ENCODE measurements at regions not wholly inside any gene's neighbourhood (a gene's known extent, or its start where the extent isn't known, plus 50 kb on each side); places are given as distances from the start of the nearest gene placed in this dataset.
"Not testable (repeated sequence)": the region's sequence is repeated elsewhere in the genome, so short reads cannot be mapped to it uniquely, and the experiment has no call there.

DNA sequence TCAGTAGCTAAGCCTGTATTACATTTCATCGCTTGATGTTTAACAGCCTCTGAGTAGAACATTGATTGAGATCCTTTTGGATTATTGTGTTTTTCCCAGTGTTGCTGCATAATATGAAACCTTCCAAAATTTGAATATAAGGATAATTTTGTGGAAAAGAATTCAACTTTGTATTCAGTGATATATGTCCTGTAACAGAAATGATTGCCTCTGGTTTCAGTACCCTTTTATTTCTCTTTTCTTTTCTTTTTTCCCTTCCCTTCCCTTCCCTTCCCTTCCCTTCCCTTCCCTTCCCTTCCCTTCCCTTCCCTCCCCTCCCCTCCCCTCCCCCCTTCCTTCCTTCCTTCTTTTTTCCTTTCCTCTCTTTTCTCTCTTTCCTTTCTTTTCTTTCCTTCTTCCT, 74.6 kb downstream of the UTRN start:
- DNase-seq (ENCODE audit: low spot score) = no peak

DNA sequence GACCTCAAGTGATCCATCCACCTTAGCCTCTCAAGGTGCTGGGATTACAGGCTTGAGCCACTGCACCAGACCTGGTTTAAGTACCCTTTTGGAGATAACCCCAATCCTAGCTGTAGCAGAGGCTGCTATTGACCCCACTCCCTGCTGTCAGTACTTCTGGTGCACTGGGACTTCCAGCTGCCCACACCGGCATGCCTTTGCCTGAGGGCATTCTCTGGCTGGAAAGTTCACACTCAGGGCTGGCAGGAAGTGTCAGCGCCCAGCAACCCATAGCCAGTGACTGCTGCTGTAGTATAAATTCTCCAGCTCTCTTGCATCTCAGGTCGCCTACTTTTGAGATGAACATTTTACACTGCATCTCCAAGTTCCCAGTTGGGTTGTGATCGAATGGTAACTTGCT, 75.3 kb downstream of the UTRN start:
- no peak for DNase-seq (ENCODE audit: low spot score)

DNA sequence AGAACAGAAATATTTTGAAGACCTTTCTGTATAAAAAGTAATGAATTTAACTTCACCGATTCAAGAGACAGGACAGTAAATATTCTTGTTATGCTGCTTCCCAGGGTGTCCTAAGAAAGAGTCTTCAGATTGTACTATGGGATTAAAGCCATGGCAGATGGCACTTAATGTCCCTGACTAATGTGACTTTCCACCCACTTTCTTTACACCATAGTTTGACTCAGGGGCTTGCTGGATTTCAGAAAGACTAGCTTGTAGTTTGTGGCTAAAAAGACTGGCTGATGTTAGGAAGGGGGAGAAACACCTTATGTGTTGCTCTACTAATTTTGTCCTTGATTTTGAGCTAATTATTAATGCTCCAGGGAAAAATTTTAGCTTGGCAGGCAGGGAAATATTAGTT, 75.9 kb downstream of the UTRN start:
- DNase-seq (ENCODE audit: low spot score) = no peak

DNA sequence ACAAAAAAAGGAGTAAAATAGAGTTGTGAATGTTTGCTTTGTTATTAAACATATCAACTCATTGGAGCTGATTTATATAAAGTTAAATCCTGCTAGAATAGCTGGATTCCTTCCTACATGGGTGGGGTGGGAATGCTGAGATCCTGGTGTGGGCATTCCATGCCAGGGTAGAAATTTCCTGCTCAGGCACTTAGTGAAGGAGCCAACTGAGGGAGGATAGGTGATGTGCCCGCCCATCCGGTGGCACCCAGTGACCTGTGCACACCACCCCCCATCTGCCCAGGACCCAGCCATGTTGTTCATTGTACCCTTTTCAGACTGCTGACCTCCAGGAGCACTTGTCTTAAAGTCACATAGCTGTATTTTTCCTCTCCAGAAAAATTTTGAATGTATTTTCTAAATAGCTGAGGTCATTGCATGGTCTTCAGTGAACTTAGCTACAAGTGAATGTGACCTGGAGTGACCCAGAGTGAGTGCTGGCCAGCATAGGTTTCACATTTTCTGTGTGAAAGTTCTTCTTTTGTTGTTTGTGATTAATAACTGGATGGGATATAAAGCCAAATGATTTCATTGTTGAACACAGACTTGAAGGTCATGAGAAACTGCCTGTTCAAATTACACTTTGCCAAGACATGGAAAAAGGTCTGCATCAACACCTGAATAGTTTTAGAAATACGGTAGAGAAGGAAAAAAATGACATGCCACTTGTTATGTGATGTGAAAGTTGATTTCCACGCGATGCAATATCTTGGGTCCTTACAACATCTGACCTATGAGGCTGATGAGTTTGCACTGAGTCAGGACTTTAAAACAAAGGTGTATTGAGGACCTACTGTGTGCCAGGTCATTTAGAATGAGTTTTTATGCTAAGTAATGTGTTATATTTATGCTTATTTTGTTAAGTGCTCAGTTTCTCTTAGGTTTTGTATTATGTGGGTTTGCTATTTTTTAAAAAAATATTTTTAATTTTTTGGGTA, 77.2 kb downstream of the UTRN start:
- DNase-seq (ENCODE audit: low spot score) = no peak

DNA sequence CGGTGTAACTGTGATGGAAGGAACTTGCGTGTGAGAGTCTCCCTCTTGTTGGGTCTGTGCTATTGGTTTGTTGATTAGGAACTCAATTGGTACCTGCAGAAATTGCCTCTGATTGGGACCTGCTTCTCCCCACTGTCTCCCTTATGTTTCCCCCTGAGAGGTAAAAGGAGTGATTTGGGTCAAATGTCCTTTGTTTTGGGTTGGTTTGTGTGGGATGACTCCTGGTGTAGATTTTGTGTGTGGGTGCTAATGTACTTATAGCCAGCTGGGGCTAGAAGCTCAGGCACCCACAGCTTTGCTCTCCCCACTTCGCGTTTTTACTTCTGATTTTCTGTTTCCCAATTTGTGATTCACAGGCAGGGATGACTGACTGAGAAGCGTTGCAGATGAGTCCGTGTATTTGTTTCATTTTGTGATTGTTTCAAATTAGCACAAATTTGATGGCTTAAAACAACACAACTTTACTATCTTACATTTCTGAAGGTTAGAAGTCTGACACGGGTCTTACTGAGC, 79.1 kb downstream of the UTRN start:
- no peak for DNase-seq (ENCODE audit: low spot score)

DNA sequence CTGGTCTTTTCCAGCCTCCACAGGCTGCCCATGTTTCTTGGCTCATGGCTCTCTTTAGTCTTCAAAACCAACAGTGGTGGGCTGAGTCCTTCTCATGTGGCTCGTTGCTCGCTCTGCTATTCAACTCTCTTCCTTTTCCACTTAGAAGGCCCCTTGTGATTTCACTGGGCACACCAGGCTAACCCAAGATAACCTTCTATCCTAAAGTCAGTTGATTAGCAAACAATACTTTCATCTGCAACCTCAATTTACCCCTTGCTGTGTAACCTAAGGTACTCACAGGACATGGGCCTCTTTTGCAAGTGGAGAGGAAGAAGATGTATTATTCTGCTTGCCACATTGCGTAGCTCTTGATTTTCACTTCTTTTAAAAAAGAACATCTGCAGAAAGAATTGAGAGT, 79.6 kb downstream of the UTRN start:
- no peak for DNase-seq (ENCODE audit: low spot score)

DNA sequence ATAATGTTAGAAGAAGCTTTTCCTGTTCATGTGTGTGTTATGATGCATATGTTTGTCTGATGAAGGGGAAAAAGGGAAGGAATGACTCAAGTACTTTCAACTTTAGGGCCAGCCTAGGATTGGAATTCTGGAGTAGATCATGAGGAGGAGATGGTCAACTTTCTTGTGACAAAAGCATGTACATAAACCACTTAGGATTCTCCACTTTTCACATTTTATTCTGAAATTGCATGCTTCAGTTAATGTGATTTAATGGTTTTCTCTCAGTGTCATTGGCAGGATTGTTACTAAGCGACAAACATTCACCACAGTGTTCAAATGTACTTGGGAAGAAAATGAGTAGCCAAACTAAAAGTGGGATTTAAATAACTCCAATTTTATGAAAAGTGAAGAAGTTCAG, 80.1 kb downstream of the UTRN start:
- DNase-seq (ENCODE audit: low spot score) = no peak

DNA sequence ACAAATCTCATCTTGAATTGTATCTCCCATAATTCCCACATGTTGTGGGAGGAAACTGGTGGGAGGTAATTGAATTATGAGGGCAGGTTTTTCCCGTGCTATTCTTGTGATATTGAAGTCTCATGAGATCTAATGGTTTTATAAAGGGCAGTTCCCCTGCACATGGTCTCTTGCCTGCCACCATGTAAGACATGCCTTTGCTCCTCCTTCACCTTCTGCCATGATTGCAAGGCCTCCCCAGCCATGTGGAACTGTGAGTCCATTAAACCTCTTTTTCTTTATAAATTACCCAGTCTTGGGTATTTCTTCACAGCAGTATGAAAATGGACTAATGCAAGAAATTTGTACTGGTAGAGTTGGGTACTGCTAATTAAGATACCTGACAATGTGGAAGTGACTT, 84.6 kb downstream of the UTRN start:
- DNase-seq (ENCODE audit: low spot score) = not testable (repeated sequence)

DNA sequence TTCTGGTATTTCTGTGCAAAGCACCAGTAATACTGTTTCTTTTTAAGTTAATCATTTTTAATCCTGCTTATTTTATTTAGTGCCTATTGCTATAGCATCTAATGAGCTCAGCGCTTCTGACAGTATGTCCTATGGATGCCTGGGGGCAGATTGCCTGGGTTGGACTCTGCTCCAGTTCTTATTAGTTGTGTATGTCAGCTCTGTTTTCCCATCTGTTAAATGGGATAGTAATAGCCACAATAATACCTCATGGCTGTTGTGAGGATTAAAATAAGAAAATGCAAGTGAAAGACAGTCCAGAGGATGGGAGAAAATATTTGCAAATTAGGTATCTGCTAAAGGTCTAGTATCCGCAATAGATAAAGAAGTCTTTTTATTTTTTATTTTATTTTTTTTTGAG, 87.0 kb downstream of the UTRN start:
- DNase-seq (ENCODE audit: low spot score) = no peak

DNA sequence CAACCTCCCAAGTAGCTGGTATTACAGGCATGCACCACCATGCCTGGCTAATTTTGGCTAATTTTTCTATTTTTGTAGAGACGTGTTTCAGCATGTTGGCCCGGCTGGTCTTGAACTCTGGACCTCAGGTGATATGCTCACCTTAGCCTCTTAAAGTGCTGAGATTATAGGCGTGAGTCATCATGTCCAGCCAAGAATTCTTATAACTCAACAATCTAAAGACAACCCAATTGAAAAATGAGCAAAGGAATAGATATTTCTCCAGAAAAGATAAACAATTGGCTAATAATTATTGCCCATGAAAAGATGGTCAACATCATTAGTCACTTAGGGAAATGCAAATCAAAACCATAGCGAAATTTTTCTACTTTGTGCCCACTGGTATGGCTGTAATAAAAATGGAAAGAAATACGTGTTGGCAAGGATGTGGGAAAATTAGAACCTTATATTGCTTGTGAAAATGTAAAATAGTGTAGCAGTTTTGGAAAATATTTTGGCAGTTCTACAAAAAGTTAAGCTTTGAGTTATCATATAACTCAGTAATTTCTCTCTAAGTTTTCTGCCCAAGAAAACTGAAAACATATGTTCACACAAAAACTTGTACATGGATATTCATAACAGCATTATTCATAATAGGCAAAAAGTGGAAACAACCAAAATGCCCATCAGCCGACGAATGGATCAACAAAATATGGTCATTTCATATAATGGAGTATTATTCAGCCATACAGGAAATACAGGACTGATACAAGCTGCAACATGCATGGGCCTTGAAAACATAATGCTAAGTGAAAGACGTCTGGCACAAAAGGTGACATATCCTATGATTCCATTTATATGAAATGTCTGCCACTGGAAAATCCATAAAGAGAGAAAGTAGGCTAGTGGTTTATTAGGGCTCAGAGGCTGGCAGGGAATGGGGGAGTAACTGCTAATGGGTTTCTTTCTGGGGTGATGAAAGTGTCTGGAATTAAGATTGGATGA, 87.8 kb downstream of the UTRN start:
- DNase-seq (ENCODE audit: low spot score) = no peak

DNA sequence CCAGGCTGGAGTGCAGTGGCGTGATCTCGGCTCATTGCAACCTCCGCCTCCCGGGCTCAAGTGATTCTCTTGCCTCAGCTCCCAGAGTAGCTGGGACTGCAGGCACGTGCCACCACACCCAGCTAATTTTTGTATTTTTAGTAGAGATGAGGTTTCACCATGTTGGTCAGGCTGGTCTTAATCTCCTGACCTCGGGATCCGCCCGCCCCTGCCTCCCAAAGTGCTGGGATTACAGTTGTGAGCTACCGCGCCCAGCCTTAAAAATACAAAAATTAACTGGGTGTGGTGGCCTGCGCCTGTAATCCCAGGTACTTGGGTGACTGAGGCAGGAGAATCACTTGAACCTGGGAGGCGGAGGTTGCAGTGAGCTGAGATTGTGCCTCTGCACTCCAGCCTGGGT, 89.4 kb downstream of the UTRN start:
- DNase-seq (ENCODE audit: low spot score) = not testable (repeated sequence)

DNA sequence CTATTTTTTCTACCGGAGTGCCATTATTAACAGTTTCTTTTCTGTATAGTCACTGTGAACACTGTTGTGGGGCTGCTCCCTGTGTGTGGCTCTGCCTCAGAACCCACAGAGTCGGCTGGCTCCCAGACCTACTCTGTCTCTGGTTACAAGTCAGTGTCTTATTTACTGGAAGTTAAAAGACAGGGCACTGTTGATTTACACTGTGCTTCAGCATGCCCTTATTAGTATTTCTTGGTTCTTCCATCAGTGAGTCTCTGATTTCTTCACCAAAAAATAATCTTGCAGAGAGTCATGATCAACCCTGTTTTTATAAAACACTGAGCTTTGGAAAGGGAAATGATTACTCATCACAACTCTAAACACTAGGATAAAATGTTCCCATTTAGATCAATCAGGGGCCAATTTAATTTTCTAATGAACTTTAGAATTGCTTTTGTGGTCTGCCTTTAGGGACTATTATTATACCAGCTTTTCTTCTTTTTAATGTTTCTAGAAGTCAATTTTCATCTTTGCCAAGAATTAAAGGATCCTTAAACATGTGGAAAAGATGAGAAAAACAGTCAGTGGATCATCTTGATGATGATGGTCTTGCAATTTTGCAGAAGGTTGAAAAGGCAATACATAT, 92.6 kb downstream of the UTRN start:
- DNase-seq (ENCODE audit: low spot score) = no peak

DNA sequence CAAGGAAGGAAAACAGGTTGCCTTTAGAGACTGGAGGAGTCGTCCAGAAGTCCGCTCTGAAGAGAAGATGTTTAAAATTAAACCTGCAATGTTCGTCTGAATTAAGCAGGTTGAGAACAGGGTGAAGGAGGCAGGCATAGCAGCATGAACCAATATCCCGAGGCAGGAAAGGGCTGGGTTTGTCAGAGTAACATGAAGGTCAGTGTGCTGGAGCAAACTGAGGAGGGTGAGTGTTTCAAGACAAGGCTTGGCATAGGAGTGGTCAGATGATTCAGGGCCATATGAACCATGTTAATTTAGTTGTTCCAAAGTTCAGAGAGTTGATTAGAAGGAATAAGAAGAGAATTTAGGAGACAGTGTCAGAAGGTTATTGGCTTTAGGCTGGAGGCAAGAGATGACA, 93.3 kb downstream of the UTRN start:
- DNase-seq (ENCODE audit: low spot score) = no peak

DNA sequence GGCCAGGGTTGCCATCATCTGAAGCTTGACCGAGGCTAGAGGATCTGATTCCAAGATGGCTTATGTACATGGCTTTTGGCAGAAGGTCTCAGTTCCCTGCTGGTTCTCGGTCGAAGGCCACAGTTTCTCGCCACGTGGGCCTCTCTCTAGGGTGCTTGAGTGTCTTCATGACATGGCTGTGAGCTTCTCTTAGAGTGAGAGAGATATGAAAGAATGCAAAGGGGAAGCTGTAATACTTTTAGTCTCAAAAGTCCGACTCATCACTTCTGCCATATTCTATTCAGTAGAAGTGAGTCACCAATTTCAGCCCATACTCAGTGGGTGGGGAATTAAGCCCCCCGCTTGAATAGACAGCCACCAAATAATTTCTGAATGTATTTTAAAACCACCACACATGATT, 94.2 kb downstream of the UTRN start:
- DNase-seq (ENCODE audit: low spot score) = no peak

DNA sequence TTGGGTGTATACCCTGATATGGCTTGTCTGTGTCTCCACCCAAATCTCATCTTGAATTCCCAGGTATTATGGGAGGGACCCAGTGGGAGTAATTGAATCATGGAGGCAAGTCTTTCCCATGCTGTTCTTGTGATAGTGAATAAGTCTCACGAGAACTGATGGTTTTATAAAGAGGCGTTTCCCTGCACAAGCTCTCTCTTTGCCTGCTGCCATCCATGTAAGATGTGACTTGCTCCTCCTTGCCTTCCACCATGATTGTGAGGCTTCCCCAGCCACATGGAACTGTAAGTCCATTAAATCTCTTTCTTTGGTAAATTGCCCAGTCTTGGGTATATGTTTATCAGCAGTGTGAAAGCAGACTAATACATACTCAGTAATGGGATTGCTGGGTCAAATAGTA, 96.4 kb downstream of the UTRN start:
- DNase-seq (ENCODE audit: low spot score) = not testable (repeated sequence)

DNA sequence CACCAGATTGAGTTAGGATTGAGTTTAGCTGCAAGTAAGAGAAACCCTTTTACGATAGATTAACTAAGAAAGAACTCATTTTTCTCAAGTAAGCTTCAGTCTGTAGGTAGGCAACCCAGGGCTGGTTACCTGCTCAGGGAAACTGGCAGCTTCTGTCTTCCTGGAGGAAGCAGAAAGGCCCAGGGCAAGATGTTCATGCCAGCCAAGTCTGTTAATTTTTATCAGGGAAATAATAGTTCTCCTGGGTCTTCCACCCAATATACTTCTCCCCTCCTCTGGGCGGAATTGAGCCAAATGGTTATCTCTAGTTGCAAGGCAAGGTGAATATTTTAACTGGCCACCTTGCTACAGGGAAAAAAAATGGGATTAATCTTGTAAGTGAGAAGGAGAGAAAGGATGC, 98.2 kb downstream of the UTRN start:
- no peak for DNase-seq (ENCODE audit: low spot score)

DNA sequence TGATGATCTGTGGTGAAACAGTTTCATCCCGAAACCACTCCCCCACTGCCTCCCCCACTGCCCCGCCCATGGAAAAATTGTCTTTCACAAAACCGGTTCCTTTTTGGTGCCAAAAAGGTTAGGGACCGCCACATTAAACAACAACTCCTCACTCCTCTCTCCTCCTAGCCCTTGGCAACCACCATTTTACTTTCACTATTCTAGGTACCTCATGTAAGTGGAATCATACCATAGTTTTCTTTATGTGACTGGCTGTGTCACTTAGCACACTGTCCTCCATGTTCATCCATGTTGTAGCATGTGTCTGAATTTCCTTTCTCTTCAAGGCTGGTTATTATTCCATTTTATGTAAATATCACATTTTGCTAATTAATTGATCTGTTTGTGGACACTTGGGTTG, 99.3 kb downstream of the UTRN start:
- no peak for DNase-seq (ENCODE audit: low spot score)

DNA sequence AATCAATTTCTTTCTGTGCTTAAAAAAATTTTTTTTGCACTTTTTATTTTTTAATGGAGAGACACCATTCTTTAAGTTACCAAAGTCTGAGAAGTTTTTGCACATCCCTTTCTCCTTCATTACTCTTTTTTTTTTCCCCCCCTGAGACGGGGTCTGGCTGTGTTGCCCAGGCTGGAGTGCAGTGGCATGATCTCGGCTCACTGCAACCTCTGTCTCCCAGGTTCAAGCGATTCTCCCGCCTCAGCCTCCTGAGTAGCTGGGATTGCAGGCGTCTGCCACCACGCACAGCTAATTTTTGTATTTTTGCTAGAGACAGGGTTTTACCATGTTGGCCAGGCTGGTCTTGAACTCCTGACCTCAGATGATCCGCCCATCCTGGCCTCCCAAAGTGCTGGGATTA, 104.3 kb downstream of the UTRN start:
- not testable (repeated sequence) for DNase-seq (ENCODE audit: low spot score)

DNA sequence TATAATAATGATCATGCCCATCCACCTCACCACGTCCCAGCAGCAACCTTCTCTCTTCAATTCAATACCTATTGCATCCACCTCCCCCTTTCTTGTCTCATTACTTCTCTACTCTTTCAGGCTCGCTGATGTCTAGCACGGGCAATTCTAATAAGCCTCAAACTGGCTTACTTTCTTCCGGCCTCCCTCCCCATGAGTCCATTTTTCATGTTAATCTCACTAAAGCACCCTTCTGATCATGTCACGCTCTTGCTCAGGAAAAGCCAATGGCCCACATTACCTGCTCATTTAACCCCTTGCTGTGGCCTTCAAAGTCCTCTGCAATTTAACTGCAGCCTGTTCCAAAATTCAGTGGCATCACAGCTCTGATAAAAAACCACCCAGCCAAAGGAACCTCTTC, 105.1 kb downstream of the UTRN start:
- DNase-seq (ENCODE audit: low spot score) = no peak

DNA sequence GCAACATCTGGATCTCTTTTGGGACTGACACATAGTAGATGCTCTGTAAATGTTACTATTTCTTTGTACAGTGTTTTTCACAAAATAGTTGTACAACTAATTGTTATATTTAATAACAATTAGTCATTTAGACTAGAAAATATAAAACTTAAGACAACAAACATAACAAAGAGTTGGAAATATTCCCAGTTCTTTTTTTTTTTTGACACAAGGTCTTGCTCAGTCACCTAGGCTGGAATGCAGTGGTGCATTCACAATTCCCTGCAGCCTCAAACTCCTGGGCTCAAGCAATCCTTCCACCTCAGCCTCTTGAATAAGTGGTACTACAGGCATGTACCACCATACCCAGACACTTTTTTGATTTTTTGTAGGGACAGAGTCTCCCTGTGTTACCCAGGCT, 105.8 kb downstream of the UTRN start:
- DNase-seq (ENCODE audit: low spot score) = no peak

DNA sequence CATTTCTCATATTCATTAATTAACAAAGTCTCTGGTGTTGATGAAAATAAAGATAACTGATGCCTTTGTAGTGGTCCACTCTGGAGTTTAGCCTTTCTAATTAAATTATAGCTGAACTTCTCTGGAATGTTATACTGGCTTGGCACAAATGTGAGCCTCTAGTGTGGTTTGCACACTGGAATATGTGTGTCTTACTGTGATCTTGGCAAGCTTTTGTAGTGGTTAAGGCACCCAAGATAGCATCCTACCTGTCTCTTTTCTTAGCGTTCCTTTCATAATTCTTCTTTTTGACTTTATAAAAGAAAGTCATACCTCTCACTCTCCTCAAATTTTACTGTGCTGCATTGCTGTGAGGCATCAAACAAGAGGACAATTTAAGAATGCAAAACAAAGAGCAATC, 107.4 kb downstream of the UTRN start:
- DNase-seq (ENCODE audit: low spot score) = no peak

DNA sequence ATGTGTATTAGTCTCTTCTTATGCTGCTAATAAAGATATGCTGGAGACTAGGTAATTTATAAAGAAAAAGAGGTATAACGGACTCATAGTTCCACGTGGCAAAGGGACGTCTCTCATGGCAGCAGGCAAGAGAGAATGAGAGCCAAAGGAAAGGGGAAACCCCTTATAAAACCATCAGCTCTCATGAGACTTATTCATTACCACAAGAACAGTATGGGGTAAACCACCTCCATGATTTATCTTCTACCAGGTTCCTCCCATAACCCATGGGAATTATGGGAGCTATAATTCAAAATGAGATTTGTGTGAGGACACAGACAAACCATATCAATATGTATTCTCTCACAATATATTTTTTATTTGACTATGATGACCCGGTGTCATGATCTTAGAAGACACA, 109.1 kb downstream of the UTRN start:
- no peak for DNase-seq (ENCODE audit: low spot score)
